NCI-H748 (cell line): ENCODE measurements at regions not wholly inside any gene's neighbourhood (a gene's known extent, or its start where the extent isn't known, plus 50 kb on each side); places are given as distances from the start of the nearest gene placed in this dataset.
A peak's percentile ranks its signal among the peaks of the same experiment; 100 is the strongest.

Source experiments
- DNase-seq: peaks from one replicate; lab custom pipeline; 2025; ENCODE audit not compliant: unreplicated experiment; lab: John Stamatoyannopoulos, UW

DNA sequence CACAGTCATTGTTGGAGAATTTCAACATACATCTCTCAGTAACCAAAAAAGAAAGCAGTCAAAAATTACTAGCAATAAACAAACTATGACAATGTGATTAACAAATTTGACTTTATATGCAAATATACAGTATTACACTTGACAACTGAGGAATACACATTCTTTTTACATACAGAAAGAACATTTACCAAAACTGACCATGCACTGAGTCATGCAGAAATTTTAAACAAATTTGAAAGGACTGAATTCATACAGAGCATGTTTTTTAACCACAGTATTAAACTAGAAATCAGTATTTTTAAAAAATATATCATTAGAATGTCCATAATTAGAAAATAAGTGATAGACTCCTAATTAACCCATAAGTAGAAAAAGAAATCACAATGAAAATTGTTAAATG is 420.1 kb downstream of the TBC1D4 start:
- no peak for DNase-seq

DNA sequence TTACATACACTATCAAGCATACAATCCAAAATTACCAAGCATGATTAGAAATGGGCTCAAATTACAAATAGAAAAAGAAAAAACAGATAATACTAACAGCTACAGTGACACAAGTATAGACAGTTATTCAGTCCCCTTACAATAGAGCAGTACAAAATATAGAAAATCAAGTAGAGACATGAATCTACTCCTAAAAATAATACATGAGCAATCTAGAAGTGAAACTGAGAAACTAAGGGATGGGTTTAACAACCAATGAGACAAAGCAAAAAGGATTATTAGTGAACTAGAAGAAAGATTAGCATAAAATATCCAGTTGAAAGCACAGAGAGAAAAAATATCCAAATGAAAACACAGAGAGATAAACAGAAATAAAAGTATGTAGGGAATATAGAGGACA is 426.7 kb downstream of the TBC1D4 start:
- no peak for DNase-seq

DNA sequence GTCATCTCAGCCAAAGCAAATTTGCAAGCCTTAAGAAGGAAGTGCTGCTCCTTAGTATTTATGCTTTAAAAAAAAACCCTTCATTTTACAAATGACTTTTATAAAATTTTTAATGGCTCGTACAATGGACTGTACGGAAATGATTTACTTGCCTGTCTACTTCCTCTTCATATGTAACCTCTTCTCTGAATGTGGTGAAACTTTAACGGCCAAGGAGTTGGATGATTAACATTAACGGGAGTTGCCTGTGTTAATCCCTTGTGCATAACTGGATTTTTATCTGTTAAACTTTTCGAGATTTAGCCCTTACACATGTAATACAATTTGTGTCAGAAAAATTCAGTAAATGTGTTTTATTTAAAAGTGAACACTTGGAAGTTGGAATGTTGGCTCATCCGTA is 429.4 kb downstream of the TBC1D4 start:
- no peak for DNase-seq

DNA sequence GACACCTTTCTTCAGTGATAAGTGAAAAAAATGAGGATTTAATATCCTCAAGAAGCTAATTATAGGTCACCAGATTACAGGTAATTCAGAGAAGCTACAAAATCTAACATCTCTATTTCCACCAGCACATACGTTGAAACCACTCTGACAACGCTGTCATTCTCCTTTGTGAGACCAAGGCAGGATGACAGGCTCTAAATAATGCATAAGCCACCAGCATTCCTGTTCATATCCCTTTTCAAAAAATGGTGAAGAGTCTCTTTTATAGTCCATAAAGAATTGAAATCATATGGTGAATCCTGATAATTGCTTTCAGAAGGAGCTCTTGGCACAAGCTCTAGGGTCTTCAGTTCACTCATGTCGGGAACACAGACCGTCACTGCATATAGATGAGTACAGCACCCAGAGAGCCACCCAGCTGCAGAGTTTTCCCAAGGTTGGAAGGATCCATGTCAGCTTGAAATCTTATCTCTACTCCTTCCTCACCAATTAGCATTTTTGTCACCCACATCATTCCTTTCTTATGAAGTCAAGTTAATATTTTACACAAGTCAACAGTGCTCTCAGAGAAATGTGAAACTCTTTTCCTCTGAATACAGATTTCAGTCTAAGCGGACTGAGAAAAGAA is 431.4 kb downstream of the TBC1D4 start:
- DNase-seq, result no peak

DNA sequence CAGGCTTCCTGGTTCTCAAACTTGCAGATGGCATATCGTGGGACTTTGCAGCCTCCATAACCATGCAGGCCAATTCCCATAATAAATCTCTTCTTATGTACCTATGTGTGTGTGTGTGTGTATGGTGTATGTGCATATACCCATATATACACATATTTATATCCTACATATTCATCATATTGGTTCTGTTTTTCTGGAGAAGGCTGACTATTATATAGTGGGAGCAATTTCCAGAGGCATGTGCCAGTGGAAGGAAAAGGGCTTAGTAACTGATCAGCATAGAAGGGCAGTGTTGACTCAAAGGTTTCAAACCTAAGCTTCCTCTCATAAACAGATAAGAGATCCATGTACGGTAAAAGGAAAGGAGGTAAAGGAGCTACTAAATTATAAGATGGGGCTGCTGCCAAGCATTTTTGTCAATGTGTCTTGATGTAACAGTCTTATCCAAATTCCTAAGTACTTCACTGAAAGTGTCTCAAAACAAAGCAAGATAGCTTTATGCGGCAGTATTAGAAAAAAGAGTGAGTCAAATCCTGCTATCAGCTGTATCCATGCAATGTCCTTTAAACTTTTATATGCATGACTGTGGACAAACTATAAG is 432.1 kb downstream of the TBC1D4 start:
- DNase-seq, result no peak

DNA sequence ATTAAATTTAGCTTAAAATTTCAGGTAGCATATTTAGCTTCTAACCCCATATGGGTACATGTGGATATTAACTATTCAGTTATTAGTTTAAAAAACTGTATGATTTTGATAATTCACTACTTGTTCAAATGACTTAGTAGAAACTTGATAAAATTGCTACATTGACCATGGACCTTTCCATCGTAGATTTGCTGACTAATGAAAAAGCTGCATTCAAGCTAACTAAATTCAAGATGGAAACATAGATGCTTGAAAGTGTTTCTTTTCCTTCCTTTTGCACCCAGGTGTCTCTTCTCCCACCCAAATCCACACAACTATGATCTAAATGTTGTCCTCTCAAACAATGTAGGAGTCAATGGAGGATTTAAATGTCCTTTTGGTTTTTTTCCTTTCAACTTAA is 439.2 kb downstream of the TBC1D4 start:
- DNase-seq, result no peak

DNA sequence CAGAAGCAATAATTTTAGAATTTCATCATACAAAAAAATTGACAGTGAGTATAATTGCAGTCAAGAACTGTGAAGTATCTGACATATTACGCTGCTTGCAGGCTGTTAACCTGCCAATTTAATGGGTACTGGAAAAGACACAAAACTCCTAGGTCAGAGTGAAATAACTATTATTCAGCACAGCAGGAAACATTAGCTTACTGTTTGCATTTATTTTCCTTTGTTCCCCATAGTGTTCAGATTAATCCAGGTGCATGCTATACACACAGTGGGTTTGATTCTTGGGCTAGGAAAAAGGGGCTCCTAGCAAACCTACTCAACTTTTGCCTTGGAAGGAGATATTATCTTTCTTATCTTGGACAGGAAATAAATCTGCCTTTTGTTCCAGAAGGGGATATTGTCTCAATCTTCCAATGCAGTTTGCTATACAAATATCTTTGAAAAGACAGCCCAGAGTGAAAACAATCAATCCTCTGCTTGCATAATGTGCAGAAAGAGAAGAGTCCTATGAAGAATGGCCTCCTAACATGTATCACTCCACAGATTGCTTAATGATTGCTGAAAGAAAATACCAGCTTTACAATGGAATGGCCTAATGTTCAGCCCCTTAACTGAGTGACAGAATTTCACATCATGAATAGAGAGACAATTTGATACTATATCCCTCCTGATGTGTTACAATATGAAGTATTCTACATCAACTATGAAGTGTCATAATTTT is 443.4 kb downstream of the TBC1D4 start:
- DNase-seq, result peak; percentile 89

DNA sequence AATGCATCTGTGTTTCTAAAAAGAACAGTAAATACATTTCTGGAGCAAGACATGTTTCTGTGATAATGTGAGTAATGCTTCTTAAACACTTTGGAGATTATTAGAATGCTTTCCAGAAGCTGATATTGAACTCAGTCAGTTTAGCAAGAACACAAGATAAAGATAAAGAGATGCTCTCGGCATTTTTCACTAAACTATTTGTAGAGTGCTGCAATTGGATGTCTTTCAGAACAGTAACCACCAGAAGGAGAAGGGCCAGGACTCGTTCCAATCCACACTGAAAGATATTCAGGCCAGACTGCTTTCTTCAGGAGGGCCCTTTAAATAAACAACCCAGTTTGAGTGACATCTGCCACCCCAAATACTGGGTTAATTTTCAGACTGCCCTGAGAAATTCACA is 456.0 kb downstream of the TBC1D4 start:
- DNase-seq, result no peak

DNA sequence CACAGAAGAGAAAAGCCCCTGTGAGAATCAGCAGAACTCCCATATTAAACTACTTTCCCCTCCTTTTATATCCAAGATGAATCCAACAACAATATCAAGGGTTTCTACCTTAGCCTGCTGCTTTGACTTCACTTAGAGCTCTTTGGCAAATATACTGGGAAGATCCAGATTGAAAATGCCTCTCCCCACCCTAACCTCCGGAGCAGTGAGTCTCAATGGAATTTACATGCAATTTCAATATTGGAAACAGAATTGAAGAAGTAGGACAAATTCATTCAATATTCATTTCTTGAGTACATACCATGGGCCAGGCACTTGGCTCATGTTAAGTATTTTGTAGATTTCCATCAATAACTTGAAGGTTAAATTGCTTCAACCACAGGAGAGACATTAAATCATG is 457.4 kb downstream of the TBC1D4 start:
- DNase-seq, result no peak

DNA sequence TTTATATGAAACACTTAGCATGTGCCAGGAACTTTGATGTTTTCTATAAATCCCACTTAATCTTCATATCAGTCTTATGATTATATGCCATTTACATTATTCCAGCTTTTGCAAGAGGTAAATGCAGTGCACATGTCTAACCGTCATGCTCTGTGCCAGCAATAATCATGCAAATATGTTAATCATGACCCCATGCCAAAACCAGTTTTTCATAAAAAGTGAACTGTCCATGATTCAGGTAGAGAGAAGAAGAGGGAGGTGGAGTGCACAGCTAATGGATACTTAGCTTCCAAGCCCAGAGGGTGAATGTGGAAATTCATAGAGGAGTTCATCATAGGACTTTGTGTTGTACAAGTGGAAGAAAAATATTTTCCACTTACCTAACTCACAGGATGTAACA is 458.4 kb downstream of the TBC1D4 start:
- DNase-seq, result no peak

DNA sequence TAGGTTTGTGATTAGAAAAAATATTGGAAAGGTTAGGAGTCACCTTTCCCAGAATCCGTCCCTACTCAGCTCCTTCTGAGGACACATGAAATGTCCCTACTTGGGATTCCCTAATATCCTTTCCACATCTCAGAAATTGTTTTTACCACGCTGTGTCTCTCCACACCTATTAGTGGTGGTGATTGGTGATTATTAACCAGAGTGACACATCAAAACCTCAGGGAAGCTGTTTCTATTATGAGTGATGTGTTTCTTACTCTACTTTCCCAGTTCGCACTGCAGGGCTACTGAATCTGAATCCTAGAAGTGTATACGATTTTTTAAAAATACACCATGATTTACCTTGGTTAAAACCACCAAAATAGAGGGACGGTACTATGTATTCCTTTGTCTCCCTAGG is 460.8 kb downstream of the TBC1D4 start:
- no peak for DNase-seq

DNA sequence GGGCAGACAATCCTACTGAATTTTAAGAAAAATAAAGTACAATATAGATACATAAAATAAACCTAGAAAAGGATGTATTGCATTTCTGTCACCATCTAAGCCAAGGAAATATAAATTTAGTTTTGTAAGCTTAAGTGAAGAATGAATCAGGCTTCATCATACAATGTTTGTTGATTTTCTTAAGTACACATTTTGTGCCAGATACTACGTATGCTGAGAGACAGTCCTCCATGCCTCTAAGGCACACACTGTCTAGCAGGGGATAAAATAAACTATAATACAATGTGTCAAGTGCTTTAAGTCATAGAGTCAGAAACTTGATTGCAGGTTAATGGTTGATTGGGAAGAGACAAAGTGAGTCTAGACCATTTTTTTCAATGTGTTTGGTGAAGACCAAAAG is 465.7 kb downstream of the TBC1D4 start:
- DNase-seq, result no peak

DNA sequence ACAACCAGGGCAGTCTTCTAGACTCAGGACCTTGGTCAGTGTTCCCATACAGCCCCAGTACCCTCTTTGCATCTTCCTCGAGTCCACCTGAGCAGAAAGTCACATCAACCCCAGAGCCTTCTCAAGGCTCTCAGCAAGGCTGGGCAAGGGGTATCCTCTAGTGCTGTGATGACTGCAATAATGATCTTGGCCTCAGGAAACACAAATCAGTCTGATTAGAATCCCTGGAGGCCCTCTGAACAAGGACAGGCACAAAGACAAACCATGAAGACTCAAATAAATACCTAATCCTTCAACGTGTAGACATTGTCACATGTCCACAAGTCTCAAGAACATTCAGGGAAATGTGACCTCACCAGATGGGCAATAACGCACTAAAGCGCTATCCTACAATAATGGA is 468.2 kb downstream of the TBC1D4 start:
- DNase-seq, result no peak

DNA sequence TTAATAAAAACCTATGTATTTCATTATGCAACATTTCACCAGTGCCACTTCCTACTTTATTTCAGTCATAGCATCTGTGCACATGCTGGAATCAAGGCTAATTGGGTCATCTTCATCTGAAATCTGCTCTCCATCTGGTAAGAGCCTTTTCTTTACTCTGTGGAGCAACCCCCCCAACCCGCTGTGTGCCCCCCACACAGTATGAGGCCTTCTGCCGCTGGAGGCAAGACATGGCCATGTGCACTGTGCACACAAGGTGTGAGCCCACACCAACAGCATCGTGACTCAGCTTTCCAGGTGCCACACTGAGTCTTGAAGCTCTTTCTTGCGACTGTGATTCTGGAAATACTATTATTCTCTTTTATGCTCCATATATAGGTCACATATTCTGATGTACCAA is 471.0 kb downstream of the TBC1D4 start:
- no peak for DNase-seq

DNA sequence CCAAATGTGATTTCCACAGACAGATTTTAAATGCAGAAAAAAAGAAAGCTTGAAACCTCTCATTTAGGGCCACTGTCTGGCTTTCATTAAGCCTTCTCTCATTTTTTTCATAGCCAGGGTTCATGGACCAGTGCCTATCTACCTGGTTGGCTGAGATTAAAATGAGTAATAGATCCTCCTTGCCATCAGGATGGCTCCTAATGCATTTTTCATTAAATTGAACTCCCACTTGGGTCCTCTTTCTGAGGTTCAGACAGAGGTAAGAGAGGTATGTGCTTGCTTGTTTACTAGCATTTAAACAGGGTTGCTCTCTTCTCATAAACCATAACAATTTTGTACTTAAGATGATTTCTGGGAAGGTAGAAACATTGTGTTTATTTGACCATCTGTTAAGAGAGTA is 473.0 kb downstream of the TBC1D4 start:
- DNase-seq, result no peak

DNA sequence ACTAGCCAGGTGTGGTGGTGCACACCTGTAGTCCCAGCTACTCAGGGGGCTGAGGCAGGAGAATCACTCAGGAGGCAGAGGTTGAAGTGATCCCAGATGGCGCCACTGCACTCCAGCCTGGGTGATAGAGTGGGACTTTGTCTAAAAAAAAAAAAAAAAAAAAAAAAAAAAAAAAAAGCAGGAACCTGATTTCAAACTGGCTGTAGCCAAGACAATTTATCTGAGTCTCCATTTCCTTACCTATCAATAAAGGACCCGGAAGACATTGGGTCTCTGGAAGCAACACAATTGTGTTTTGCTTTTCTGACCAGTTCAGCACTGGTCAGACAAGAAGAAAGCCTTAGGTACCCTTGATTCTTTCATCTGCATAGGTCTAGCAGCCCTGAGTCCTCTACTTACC is 491.0 kb downstream of the TBC1D4 start:
- DNase-seq, result no peak

DNA sequence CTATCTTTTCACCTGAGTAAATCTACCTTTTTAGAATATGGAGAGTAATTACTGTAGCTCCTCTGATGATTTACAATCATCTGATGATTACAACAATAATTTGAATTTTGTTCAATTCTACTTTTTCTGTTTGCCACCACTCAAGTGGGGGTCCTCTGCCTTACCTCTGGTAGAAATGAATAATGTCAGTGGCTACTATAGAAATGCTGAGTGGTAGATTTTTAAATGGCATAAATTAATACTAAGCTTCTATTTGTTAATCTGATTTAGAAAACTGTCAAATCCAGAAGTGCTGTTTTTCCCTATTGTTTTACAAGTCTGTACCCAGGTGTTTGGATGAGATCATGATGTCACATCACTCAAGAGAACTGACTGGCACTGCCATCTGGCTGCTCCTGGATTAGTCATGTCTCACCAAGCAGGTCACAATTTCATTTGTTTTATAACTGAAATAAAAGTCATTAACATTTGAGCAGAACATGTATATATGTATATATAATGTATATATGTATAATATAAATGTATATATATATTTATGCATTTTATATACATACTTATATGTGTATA is 494.8 kb downstream of the TBC1D4 start:
- DNase-seq, result peak; percentile 7

DNA sequence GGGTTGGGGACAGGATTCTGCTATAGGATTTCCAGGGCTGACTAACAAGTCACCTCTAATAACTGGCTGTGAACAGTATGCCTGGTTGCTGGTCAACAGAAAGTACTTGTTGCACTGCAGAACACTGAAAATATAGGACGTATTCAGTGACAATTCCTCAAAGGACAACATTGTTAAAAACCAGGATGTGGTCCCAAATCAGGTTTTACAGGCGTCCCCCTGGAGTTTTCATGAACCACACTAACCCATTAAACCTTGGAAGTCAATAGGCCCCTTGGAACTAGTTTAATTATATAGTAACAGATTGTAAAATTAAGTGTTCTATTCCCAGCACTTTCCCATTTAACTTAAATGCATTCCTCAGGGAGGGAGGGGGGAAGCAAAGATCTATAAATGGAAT is 495.4 kb downstream of the TBC1D4 start:
- peak; percentile 34 for DNase-seq

DNA sequence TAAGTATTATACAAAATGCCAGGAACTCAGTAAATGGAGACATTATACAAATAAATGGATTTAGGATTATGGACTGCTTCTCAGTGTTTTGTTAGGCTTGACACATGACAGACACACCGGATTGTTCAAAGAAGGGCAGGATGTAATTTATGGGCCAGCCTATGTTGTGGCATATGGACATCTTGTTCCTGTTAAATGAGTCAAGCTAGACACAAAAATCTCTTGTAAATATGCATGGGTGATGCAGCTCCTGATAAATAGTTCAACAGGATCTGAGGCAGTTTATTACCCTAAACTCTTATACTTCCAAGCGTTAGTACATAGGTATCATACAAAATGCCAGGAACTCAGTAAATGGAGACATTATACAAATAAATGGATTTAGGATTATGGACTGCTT is 502.3 kb downstream of the TBC1D4 start:
- DNase-seq, result no peak

DNA sequence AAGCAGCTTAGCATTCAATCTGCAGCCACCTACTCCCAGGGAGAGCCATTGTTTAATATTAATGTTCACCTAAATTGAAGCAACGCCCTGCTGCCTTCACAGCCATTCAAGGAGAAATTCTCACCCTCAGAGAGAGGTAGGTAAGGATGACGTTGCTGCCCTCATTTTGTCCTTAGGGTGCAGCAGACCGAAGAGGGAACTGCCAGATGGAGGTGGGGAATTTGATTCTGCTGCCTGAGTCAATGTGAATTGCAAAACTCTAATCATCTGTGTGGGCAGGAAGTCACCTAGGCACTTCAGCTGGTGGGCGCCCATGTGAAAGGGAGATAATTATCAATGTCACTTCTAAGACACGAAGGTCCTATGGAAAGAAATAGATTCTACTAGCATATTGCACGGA is 503.4 kb downstream of the TBC1D4 start:
- DNase-seq, result peak; percentile 23

DNA sequence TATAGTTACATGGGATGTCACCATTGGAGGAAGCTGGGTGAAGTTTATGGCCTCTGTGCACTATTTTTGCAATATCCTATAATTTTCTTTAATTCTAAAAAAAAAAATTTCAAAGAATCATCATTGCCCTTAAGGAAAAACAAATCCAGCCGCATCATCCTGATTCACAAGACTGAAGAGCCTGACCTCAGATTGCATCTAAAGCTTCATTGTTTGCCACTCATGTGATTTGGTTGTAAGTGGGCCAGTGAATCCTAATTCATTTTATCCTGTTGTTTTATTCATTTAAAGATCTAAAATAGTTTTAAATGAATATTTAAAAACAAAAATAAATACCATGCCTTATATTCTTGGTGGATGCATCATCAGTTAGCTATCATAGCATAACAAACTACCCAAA is 504.5 kb downstream of the TBC1D4 start:
- no peak for DNase-seq

DNA sequence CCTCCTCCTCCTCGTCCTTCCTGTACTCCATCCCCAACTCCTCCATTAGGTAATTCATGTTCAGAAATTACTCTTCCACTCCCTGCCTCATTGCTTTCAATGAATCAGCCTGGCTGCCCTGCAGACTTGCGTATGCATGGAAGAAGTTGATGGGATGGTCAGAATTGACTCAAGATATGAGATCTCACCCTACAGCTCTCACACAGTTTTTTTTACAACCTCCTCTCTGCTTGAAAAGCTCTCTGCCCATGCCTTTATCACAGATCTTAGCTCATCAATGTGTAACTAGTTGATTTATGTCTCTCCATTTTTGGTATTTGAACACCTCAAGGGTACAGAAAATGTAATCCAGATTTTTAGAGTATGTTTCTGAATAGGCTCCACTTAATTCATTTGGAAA is 506.9 kb downstream of the TBC1D4 start:
- no peak for DNase-seq
